SK-N-SH (cell line): ENCODE measurements at regions not wholly inside any gene's neighbourhood (a gene's known extent, or its start where the extent isn't known, plus 50 kb on each side); places are given as distances from the start of the nearest gene placed in this dataset.

Experiments
- CHD2 ChIP-seq: fragments of 150-350 bp; IDR thresholded peaks from 2 replicates; pipeline ENCODE4 v1.6.1; 2018; ENCODE audit warnings: low read length; ENCODE audit not compliant: partially characterized antibody
- CTCF ChIP-seq: fragments of 200-600 bp; sonication (generic); IDR thresholded peaks from 2 replicates; pipeline ENCODE4 v1.6.1; 2017; ENCODE audit warnings: antibody characterized with exemption, mild to moderate bottlenecking, moderate library complexity
- GABPA ChIP-seq: IDR thresholded peaks from 2 replicates; pipeline ENCODE4 v1.4.0; 2012; ENCODE audit warnings: low read depth, mild to moderate bottlenecking
- POLR2AphosphoS5 ChIP-seq: IDR thresholded peaks from 2 replicates; pipeline ENCODE4 v1.6.1; 2012; ENCODE audit warnings: low read depth, low read length
- RFX5 ChIP-seq: IDR thresholded peaks from 2 replicates; pipeline ENCODE4 v1.6.1; 2012; ENCODE audit warnings: mild to moderate bottlenecking, improper control_type of control experiment, low read length
- USF1 ChIP-seq: IDR thresholded peaks from 2 replicates; pipeline ENCODE4 v1.4.0; 2012; ENCODE audit warnings: low read depth, borderline replicate concordance
- USF2 ChIP-seq: fragments of 150-350 bp; IDR thresholded peaks from 2 replicates; pipeline ENCODE4 v1.6.1; 2017; ENCODE audit warnings: antibody characterized with exemption, low read length, low read depth, borderline replicate concordance
- YY1 ChIP-seq: IDR thresholded peaks from 2 replicates; pipeline ENCODE4 v1.4.0; 2012; ENCODE audit warnings: low read depth, mild to moderate bottlenecking

GRCh38 chr1:218942431-218942830 lies 231.2 kb upstream of the LYPLAL1 start:
- TF ChIP-seq GABPA = no peak
- TF ChIP-seq YY1 = no peak
- TF ChIP-seq CTCF = no peak
- no peak for TF ChIP-seq CHD2
- TF ChIP-seq RFX5 = no peak
- no peak for TF ChIP-seq POLR2AphosphoS5
- no peak for TF ChIP-seq USF2
- no peak for TF ChIP-seq USF1
